ENCODE measurements at regions not wholly inside any gene's neighbourhood (a gene's known extent, or its start where the extent isn't known, plus 50 kb on each side); places are given as distances from the start of the nearest gene placed in this dataset.

GRCh38 chr4:43782391-43782790, 666.2 kb downstream of the KCTD8 start:
- Histone ChIP-seq H3K4me3 (replicated peaks in 1 of 3) (no peak overlapping the region), H3K27ac (no peak overlapping the region), H3K36me3 (no peaks in the 10 kb centered on the region), H3K4me1 (no peaks in the 10 kb centered on the region), H3K27me3 (no peaks in the 10 kb centered on the region), H3K9me3 (no peaks in the 10 kb centered on the region)
- intact Hi-C loops (cut with DNase I): no loop called here
- TF ChIP-seq, protein P1, sequence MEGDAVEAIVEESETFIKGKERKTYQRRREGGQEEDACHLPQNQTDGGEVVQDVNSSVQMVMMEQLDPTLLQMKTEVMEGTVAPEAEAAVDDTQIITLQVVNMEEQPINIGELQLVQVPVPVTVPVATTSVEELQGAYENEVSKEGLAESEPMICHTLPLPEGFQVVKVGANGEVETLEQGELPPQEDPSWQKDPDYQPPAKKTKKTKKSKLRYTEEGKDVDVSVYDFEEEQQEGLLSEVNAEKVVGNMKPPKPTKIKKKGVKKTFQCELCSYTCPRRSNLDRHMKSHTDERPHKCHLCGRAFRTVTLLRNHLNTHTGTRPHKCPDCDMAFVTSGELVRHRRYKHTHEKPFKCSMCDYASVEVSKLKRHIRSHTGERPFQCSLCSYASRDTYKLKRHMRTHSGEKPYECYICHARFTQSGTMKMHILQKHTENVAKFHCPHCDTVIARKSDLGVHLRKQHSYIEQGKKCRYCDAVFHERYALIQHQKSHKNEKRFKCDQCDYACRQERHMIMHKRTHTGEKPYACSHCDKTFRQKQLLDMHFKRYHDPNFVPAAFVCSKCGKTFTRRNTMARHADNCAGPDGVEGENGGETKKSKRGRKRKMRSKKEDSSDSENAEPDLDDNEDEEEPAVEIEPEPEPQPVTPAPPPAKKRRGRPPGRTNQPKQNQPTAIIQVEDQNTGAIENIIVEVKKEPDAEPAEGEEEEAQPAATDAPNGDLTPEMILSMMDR (IDR thresholded peaks at IDR 0.05): peak in 2 of 6 experiments; percentile 4 to 11
- no peak for TF ChIP-seq POLR2A (IDR thresholded peaks at IDR 0.05)
- DNase-seq: no peak
- WGBS, 2 donors: 87 to 93% methylated on average over 3 of the region's 3 CpGs

DNA sequence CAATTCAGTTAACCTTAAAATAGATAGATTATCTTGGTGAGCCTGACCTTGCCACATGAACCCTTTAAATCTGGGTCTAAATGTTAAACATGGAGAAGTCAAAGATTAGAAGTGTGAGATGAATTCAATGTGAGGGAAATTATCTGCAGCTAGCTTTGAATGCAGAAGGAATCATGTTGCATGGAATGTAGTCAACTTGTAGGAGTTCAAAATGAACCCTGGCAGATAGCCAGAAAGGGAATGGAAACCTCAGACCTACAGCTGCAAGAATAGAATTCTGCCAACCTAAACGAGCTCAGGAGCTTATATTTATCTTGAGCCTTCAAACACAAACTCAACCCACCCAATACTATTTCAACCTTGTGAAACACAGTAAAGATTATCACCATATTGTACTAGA, 632.5 kb downstream of the KCTD8 start:
- no peaks in the 10 kb centered on the region for H3K4me1 ChIP-seq
- H3K4me3 ChIP-seq (replicated peaks in 1 of 3): no peak overlapping the region
- no peaks in the 10 kb centered on the region for H3K9me3 ChIP-seq
- 6 to 8% methylated on average over 1 of the region's 1 CpG for WGBS, 2 donors
- TF ChIP-seq, protein P1 (IDR thresholded peaks at IDR 0.05): no peak
- no peak for TF ChIP-seq POLR2A (IDR thresholded peaks at IDR 0.05)
- no peak overlapping the region for H3K27ac ChIP-seq
- no peaks in the 10 kb centered on the region for H3K36me3 ChIP-seq
- no peak for DNase-seq
- intact Hi-C loops (cut with DNase I): no loop called here
- no peaks in the 10 kb centered on the region for H3K27me3 ChIP-seq

DNA sequence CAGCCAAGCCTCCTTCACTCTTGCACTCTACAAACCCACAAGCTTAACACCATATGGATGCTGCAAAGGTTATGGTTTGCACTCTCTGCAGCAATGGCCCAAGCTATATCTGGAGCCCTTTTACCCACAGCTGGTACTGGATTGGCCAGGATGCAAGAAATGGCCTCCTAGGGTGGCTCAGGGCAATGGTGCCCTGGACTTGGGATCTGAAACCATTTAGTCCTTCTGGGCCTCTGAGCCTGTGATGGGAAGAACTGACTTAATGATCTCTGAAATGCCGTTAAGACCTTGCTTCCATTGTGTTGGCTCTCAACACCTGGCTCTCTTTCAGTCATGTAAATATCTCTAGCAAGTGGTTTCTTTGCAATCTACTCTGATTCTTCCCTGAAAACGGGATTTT, 626.0 kb downstream of the KCTD8 start:
- TF ChIP-seq, protein P1 (IDR thresholded peaks at IDR 0.05): no peak
- DNase-seq: no peak
- Histone ChIP-seq H3K36me3 (no peaks in the 10 kb centered on the region), H3K9me3 (no peaks in the 10 kb centered on the region), H3K4me3 (replicated peaks in 1 of 3) (no peak overlapping the region), H3K4me1 (no peaks in the 10 kb centered on the region), H3K27ac (no peak overlapping the region), H3K27me3 (no peaks in the 10 kb centered on the region)
- WGBS, 2 donors: 82 to 86% methylated on average over 2 of the region's 2 CpGs
- intact Hi-C loops (cut with DNase I): no loop called here

DNA sequence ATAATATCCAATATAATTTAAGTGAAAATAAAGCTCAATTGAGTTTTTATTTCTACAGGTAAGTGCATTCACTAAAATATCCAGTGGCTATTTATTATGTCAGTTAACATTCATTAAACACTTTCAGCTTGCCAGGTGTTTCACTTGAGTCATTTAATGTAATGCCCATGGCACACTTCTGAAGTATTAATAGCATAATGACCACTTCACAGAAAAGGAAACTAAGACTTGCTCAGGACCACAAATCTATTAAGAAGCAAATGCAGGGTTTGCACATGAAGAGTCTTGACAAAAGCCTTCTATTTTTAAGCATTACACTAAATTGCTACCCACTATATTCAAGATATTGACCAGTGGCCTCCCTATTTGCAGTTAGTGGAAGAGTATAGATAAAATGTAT, 612.7 kb downstream of the KCTD8 start:
- H3K36me3 ChIP-seq: no peaks in the 10 kb centered on the region
- intact Hi-C loops (cut with DNase I): no loop called here
- H3K27me3 ChIP-seq: no peaks in the 10 kb centered on the region
- TF ChIP-seq POLR2A (IDR thresholded peaks at IDR 0.05): no peak
- TF ChIP-seq, protein P1 (IDR thresholded peaks at IDR 0.05): no peak
- H3K9me3 ChIP-seq: no peaks in the 10 kb centered on the region
- H3K4me1 ChIP-seq: peaks cover 7 to 19% of the 10 kb centered on the region in 2 donors
- DNase-seq: no peak
- no peak overlapping the region for H3K4me3 ChIP-seq (replicated peaks in 1 of 3)
- no peak overlapping the region for H3K27ac ChIP-seq

GRCh38 chr4:43837171-43837570, 611.4 kb downstream of the KCTD8 start:
- Histone ChIP-seq H3K4me1 (peaks cover 7 to 19% of the 10 kb centered on the region in 2 donors), H3K36me3 (no peaks in the 10 kb centered on the region), H3K27me3 (no peaks in the 10 kb centered on the region), H3K9me3 (no peaks in the 10 kb centered on the region), H3K4me3 (replicated peaks in 1 of 3) (no peak overlapping the region), H3K27ac (peak overlapping the region in 1 of 3 donors; percentile 20)
- intact Hi-C loops (cut with DNase I): no loop called here
- TF ChIP-seq POLR2A (IDR thresholded peaks at IDR 0.05): no peak
- TF ChIP-seq, protein P1 (IDR thresholded peaks at IDR 0.05): no peak
- DNase-seq: no peak
